WI38 (cell line): ENCODE measurements at regions not wholly inside any gene's neighbourhood (a gene's known extent, or its start where the extent isn't known, plus 50 kb on each side); places are given as distances from the start of the nearest gene placed in this dataset.

ENCODE experiments used
- H3K4me3 ChIP-seq: 2 replicates; pipeline ENCODE4 v1.5.1; 2011; ENCODE audit warnings: low read depth, mild to moderate bottlenecking, control low read depth, low read length
- CTCF ChIP-seq: IDR thresholded peaks from 2 replicates; pipeline ENCODE4 v1.5.1; 2012; ENCODE audit warnings: low read depth, mild to moderate bottlenecking, control low read depth, low read length

GRCh38 chr6:875012-875411 lies 182.1 kb upstream of the EXOC2 start:
- H3K4me3 ChIP-seq = no peak overlapping the region
- no peak for TF ChIP-seq CTCF

- H3K4me3 ChIP-seq = no peak overlapping the region
- no peak for TF ChIP-seq CTCF
Measured at GRCh38 chr6:872570-873125, 179.7 kb upstream of the EXOC2 start.

- no peak overlapping the region for H3K4me3 ChIP-seq
Measured at GRCh38 chr6:871503-871902, 178.6 kb upstream of the EXOC2 start.

GRCh38 chr6:870096-870495 lies 177.2 kb upstream of the EXOC2 start:
- no peak overlapping the region for H3K4me3 ChIP-seq
- TF ChIP-seq CTCF = no peak

More at GRCh38 chr6:871503-871902, 178.6 kb upstream of the EXOC2 start:
- TF ChIP-seq CTCF = no peak

GRCh38 chr6:868201-868600 lies 175.3 kb upstream of the EXOC2 start:
- no peak overlapping the region for H3K4me3 ChIP-seq
- TF ChIP-seq CTCF = no peak

- no peak overlapping the region for H3K4me3 ChIP-seq
- TF ChIP-seq CTCF = no peak
Measured at GRCh38 chr6:867378-867777, 174.4 kb upstream of the EXOC2 start.

- no peak for TF ChIP-seq CTCF
- H3K4me3 ChIP-seq = no peak overlapping the region
Measured at GRCh38 chr6:866316-866715, 173.4 kb upstream of the EXOC2 start.
